ENCODE measurements at regions not wholly inside any gene's neighbourhood (a gene's known extent, or its start where the extent isn't known, plus 50 kb on each side); places are given as distances from the start of the nearest gene placed in this dataset.

- TF ChIP-seq SIN3A (IDR thresholded peaks at IDR 0.05; ENCODE audit: borderline replicate concordance, insufficient read depth, low read length) (no peak), TAF1 (IDR thresholded peaks at IDR 0.05; ENCODE audit: borderline replicate concordance, insufficient read depth, low read length) (no peak), POLR2AphosphoS5 (IDR thresholded peaks at IDR 0.05; ENCODE audit: low read depth, low read length) (no peak)
Measured at GRCh38 chr11:19428206-19429002, 187.7 kb upstream of the E2F8 start.

- TF ChIP-seq REST (IDR thresholded peaks at IDR 0.05; ENCODE audit: insufficient read depth in 1 of 2, low read depth in 2 of 2, low read length in 2 of 2) (no peak), TAF1 (IDR thresholded peaks at IDR 0.05; ENCODE audit: borderline replicate concordance, insufficient read depth, low read length) (no peak), FOXP2 (optimal IDR thresholded peaks at IDR 0.05; ENCODE audit: borderline replicate concordance, extremely low read depth, extremely low read length, insufficient read depth) (no peak), SIN3A (IDR thresholded peaks at IDR 0.05; ENCODE audit: borderline replicate concordance, insufficient read depth, low read length) (no peak), POLR2AphosphoS5 (IDR thresholded peaks at IDR 0.05; ENCODE audit: low read depth, low read length) (no peak)
Measured at GRCh38 chr11:19426756-19427403, 186.1 kb upstream of the E2F8 start.

- TF ChIP-seq POLR2AphosphoS5 (IDR thresholded peaks at IDR 0.05; ENCODE audit: low read depth, low read length) (no peak), REST (IDR thresholded peaks at IDR 0.05; ENCODE audit: insufficient read depth in 1 of 2, low read depth in 2 of 2, low read length in 2 of 2) (no peak), FOXP2 (optimal IDR thresholded peaks at IDR 0.05; ENCODE audit: borderline replicate concordance, extremely low read depth, extremely low read length, insufficient read depth) (no peak), TAF1 (IDR thresholded peaks at IDR 0.05; ENCODE audit: borderline replicate concordance, insufficient read depth, low read length) (no peak), SIN3A (IDR thresholded peaks at IDR 0.05; ENCODE audit: borderline replicate concordance, insufficient read depth, low read length) (no peak)
Measured at GRCh38 chr11:19426011-19426755, 185.4 kb upstream of the E2F8 start.

- TF ChIP-seq SIN3A (IDR thresholded peaks at IDR 0.05; ENCODE audit: borderline replicate concordance, insufficient read depth, low read length) (no peak), POLR2AphosphoS5 (IDR thresholded peaks at IDR 0.05; ENCODE audit: low read depth, low read length) (no peak)
Measured at GRCh38 chr11:19422276-19422675, 181.5 kb upstream of the E2F8 start.

GRCh38 chr11:19420868-19421533 lies 180.3 kb upstream of the E2F8 start:
- no peak for TF ChIP-seq SIN3A (IDR thresholded peaks at IDR 0.05; ENCODE audit: borderline replicate concordance, insufficient read depth, low read length)

GRCh38 chr11:19419808-19420207 lies 179.1 kb upstream of the E2F8 start:
- TF ChIP-seq REST (IDR thresholded peaks at IDR 0.05; ENCODE audit: insufficient read depth in 1 of 2, low read depth in 2 of 2, low read length in 2 of 2) (no peak), SIN3A (IDR thresholded peaks at IDR 0.05; ENCODE audit: borderline replicate concordance, insufficient read depth, low read length) (no peak), TAF1 (IDR thresholded peaks at IDR 0.05; ENCODE audit: borderline replicate concordance, insufficient read depth, low read length) (no peak), FOXP2 (optimal IDR thresholded peaks at IDR 0.05; ENCODE audit: borderline replicate concordance, extremely low read depth, extremely low read length, insufficient read depth) (no peak), POLR2AphosphoS5 (IDR thresholded peaks at IDR 0.05; ENCODE audit: low read depth, low read length) (no peak)

Measured in PFSK-1 (cell line).